GM23338 (cell line): ENCODE measurements at regions not wholly inside any gene's neighbourhood (a gene's known extent, or its start where the extent isn't known, plus 50 kb on each side); places are given as distances from the start of the nearest gene placed in this dataset.

Experiments
- ATAC-seq: fragments of 200-7000 bp; cut with Tn5 transposase; 3 replicates; pipeline ENCODE4 v1.9.1; 2020
- DNase-seq: peaks from one replicate; pipeline ENCODE4 v3.0.0-alpha.2; 2015; ENCODE audit warnings: low spot score
- H2AFZ ChIP-seq: fragments of 200-600 bp; sonication (generic); 2 replicates; pipeline ENCODE4 v1.8.0; 2016; ENCODE audit warnings: antibody characterized with exemption, mild to moderate bottlenecking, moderate library complexity
- H3F3A ChIP-seq: fragments of 200-600 bp; sonication (generic); replicated peaks from 2 replicates; pipeline ENCODE4 v1.8.0; 2017; ENCODE audit warnings: antibody characterized with exemption, mixed run types, low read depth
- H3K27ac ChIP-seq: fragments of 200-600 bp; sonication (generic); 2 replicates; pipeline ENCODE4 v1.6.1; 2016; ENCODE audit warnings: low read depth
- H3K27me3 ChIP-seq: fragments of 200-600 bp; sonication (generic); 2 replicates; pipeline ENCODE4 v1.8.0; 2016; ENCODE audit warnings: mild to moderate bottlenecking, mixed run types, moderate library complexity; ENCODE audit not compliant: insufficient read depth
- H3K36me3 ChIP-seq: fragments of 200-600 bp; sonication (generic); 2 replicates; pipeline ENCODE4 v1.8.0; 2016; ENCODE audit warnings: mild to moderate bottlenecking; ENCODE audit not compliant: insufficient read depth
- H3K4me1 ChIP-seq: fragments of 200-600 bp; sonication (generic); 2 replicates; pipeline ENCODE4 v1.8.0; 2016; ENCODE audit warnings: mild to moderate bottlenecking, moderate library complexity; ENCODE audit not compliant: insufficient read depth
- H3K4me2 ChIP-seq: fragments of 200-600 bp; sonication (generic); 2 replicates; pipeline ENCODE4 v1.7.1; 2017; ENCODE audit warnings: mixed run types
- H3K4me3 ChIP-seq: fragments of 200-600 bp; sonication (generic); 2 replicates; pipeline ENCODE4 v1.6.1; 2016; ENCODE audit warnings: mixed run types
- H3K79me2 ChIP-seq: fragments of 200-600 bp; sonication (generic); replicated peaks from 2 replicates; pipeline ENCODE4 v1.8.0; 2017; ENCODE audit warnings: mild to moderate bottlenecking; ENCODE audit not compliant: insufficient read depth
- H3K9me2 ChIP-seq: fragments of 200-600 bp; sonication (generic); 2 replicates; pipeline ENCODE4 v1.8.0; 2017; ENCODE audit not compliant: insufficient read depth
- H4K20me1 ChIP-seq: fragments of 200-600 bp; sonication (generic); replicated peaks from 2 replicates; pipeline ENCODE4 v1.8.0; 2017; ENCODE audit warnings: mild to moderate bottlenecking; ENCODE audit not compliant: insufficient read depth
- H3K27ac Mint-ChIP-seq: 2 replicates; pipeline ENCODE4 v1.8.0; 2020; ENCODE audit warnings: inconsistent platforms, mild to moderate bottlenecking, moderate library complexity, mixed read lengths
- H3K27me3 Mint-ChIP-seq: 3 replicates; pipeline ENCODE4 v1.8.0; 2022; ENCODE audit warnings: low read depth, mild to moderate bottlenecking, moderate library complexity, mixed read lengths, inconsistent platforms; ENCODE audit not compliant: insufficient read depth, poor library complexity
- H3K36me3 Mint-ChIP-seq: 3 replicates; pipeline ENCODE4 v1.8.0; 2021; ENCODE audit warnings: low read depth, mild to moderate bottlenecking, inconsistent platforms, moderate library complexity, mixed read lengths
- H3K4me1 Mint-ChIP-seq: 3 replicates; pipeline ENCODE4 v1.8.0; 2020; ENCODE audit warnings: mild to moderate bottlenecking, inconsistent platforms, mixed read lengths
- H3K4me3 Mint-ChIP-seq: 3 replicates; pipeline ENCODE4 v1.8.0; 2021; ENCODE audit warnings: moderate library complexity, mild to moderate bottlenecking, inconsistent platforms, mixed read lengths
- H3K9me3 Mint-ChIP-seq: 3 replicates; pipeline ENCODE4 v1.8.0; 2020; ENCODE audit warnings: moderate library complexity, mild to moderate bottlenecking, inconsistent platforms, mixed read lengths
- ETS1 ChIP-seq: IDR thresholded peaks from 2 replicates; pipeline ENCODE4 v1.6.1; 2016; ENCODE audit warnings: antibody characterized with exemption
- EZH2 ChIP-seq: fragments of 200-600 bp; sonication (generic); IDR thresholded peaks from one replicate; pipeline ENCODE4 v1.8.0; 2017; ENCODE audit warnings: antibody characterized with exemption, mild to moderate bottlenecking, low read depth; ENCODE audit not compliant: unreplicated experiment
- NANOG ChIP-seq: IDR thresholded peaks from 2 replicates; pipeline ENCODE4 v1.6.1; 2016; ENCODE audit warnings: antibody characterized with exemption, borderline replicate concordance
- POLR2AphosphoS5 ChIP-seq: IDR thresholded peaks from 2 replicates; pipeline ENCODE4 v1.6.1; 2016; ENCODE audit warnings: antibody characterized with exemption, low read depth
- REST ChIP-seq: IDR thresholded peaks from one replicate; pipeline ENCODE4 v1.6.1; 2018; ENCODE audit warnings: antibody characterized with exemption; ENCODE audit not compliant: unreplicated experiment
- ZNF114 ChIP-seq: fragments of 250-450 bp; sonication (Bioruptor Pico); IDR thresholded peaks from 2 replicates; pipeline ENCODE4 v1.5.0; 2020; ENCODE audit warnings: mild to moderate bottlenecking, moderate library complexity
- ZNF331 ChIP-seq: fragments of 250-450 bp; sonication (Bioruptor Pico); IDR thresholded peaks from 2 replicates; pipeline ENCODE4 v1.5.0; 2020; ENCODE audit warnings: low read depth, mild to moderate bottlenecking, moderate library complexity

- Mint-ChIP-seq H3K4me1 (no peaks in the 10 kb centered on the region), H3K27ac (no peak overlapping the region), H3K4me3 (no peak overlapping the region), H3K27me3 (no peaks in the 10 kb centered on the region), H3K9me3 (peaks cover 6% of the 10 kb centered on the region), H3K36me3 (no peaks in the 10 kb centered on the region)
- Histone ChIP-seq H3K4me1 (peaks cover 5% of the 10 kb centered on the region; the same call in 1 of the 2 replicates), H3K36me3 (no peaks in the 10 kb centered on the region), H4K20me1 (no peaks in the 10 kb centered on the region), H3K4me2 (no peak overlapping the region), H3K27me3 (no peaks in the 10 kb centered on the region), H3K27ac (no peak overlapping the region), H3F3A (no peaks in the 10 kb centered on the region), H3K4me3 (no peak overlapping the region), H3K79me2 (no peaks in the 10 kb centered on the region), H2AFZ (no peak overlapping the region), H3K9me2 (no peaks in the 10 kb centered on the region)
- DNase-seq, result no peak
- TF ChIP-seq ZNF331 (CRISPR knock-in tag) (no peak), POLR2AphosphoS5 (no peak), REST (no peak)
- no peak for ATAC-seq
Observed at GRCh38 chr6:85252085-85252484, 197.8 kb upstream of the NT5E start.

DNA sequence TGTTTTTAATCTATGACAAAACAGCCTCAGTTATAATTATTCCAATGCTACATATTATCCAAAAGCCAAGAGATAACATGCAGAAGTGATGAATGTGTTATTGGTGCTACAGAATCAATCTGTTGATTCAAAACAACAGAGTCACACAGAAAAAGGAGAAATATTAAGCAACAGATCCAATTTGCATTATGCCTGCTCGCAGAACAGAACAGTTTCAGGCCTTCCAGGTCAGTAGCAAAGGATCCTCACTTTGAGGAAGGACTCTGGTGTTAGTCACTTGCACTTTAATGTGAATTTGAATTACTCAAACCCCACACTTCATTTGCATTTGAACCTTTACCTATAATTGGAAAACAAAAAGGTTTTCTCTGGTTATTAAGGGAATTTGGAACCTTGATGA, 198.6 kb upstream of the NT5E start:
- Histone ChIP-seq H3K36me3 (no peaks in the 10 kb centered on the region), H3K27ac (no peak overlapping the region), H3F3A (no peaks in the 10 kb centered on the region), H4K20me1 (no peaks in the 10 kb centered on the region), H3K79me2 (no peaks in the 10 kb centered on the region), H3K4me2 (no peak overlapping the region), H2AFZ (no peak overlapping the region), H3K4me3 (no peak overlapping the region), H3K27me3 (no peaks in the 10 kb centered on the region), H3K4me1 (peaks cover 5% of the 10 kb centered on the region; the same call in 1 of the 2 replicates), H3K9me2 (no peaks in the 10 kb centered on the region)
- DNase-seq (no peak), ATAC-seq (no peak)
- Mint-ChIP-seq H3K9me3 (peaks cover 6% of the 10 kb centered on the region), H3K36me3 (no peaks in the 10 kb centered on the region), H3K4me1 (no peaks in the 10 kb centered on the region), H3K27me3 (no peaks in the 10 kb centered on the region), H3K4me3 (no peak overlapping the region), H3K27ac (peak overlapping the region; percentile 46; the same call in 1 of the 2 replicates)
- TF ChIP-seq REST (no peak), POLR2AphosphoS5 (no peak), NANOG (no peak), EZH2 (no peak), ZNF114 (CRISPR knock-in tag) (no peak), ETS1 (no peak)
